Ascending aorta (tissue), 2 donors: ENCODE measurements at regions not wholly inside any gene's neighbourhood (a gene's known extent, or its start where the extent isn't known, plus 50 kb on each side); places are given as distances from the start of the nearest gene placed in this dataset.

Source experiments
- DNase-seq, 2 donors: peaks; one replicate each; pipeline ENCODE4 v3.0.0-alpha.2; 2019; ENCODE audit warnings: low spot score in 2 of 2
- H3K27ac ChIP-seq, 2 donors: fragments of 200-600 bp; sonication (generic); one replicate each; pipeline ENCODE4 v1.5.1; 2016 to 2017; ENCODE audit warnings: mild to moderate bottlenecking in 1 of 2
- H3K27me3 ChIP-seq: fragments of 200-600 bp; sonication (generic); one replicate; pipeline ENCODE4 v1.5.1; 2017
- H3K36me3 ChIP-seq, 2 donors: fragments of 200-600 bp; sonication (generic); one replicate each; pipeline ENCODE4 v1.5.1; 2016
- H3K4me1 ChIP-seq, 2 donors: fragments of 200-600 bp; sonication (generic); one replicate each; pipeline ENCODE4 v1.5.1; 2016 to 2017; ENCODE audit warnings: mild to moderate bottlenecking in 1 of 2
- H3K4me3 ChIP-seq, 2 donors: fragments of 200-600 bp; sonication (generic); one replicate each; pipeline ENCODE4 v1.5.1; 2016 to 2017; ENCODE audit warnings: mild to moderate bottlenecking in 1 of 2
- H3K9me3 ChIP-seq, 2 donors: fragments of 200-600 bp; sonication (generic); one replicate each; pipeline ENCODE4 v1.5.1; 2016
- CTCF ChIP-seq, 3 experiments: fragments of 200-600 bp in 2 of 3; fragments of 450-650 bp in 1 of 3; sonication (generic) in 2 of 3; IDR thresholded peaks; one replicate each; pipeline ENCODE4 v1.5.1; 2016 to 2019; ENCODE audit warnings: antibody characterized with exemption in 3 of 3, mild to moderate bottlenecking in 1 of 3, moderate library complexity in 1 of 3
- intact Hi-C: fragments of 100-400 bp; cut with DNase I; formaldehyde crosslinking; loops from one replicate; pipeline ENCODE4 v1.15.1; 2023

DNA sequence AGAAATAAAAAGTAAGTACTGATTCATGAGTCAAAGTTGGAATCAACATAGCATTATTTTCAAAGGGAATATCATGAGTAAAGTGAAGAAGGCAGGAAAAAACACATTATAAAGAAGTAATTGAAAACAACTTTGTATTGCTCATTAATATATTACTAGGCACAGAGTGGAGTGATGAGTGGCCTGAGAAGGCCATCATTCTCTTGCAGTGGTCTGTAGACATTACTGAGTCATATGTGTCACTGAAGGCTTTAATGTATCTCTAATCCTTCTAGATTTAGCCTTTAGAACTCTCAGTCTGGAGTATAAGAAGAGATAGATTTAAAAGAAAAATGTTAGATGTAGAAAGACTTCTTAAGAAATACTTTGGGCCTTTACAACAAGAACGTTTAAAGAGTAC is 881.4 kb downstream of the DNAH5 start:
- Histone ChIP-seq H3K36me3 (no peaks in the 10 kb centered on the region), H3K4me1 (no peaks in the 10 kb centered on the region), H3K4me3 (no peak overlapping the region), H3K9me3 (no peaks in the 10 kb centered on the region), H3K27me3 (no peaks in the 10 kb centered on the region), H3K27ac (no peak overlapping the region)
- intact Hi-C loops, result no loop called here
- no peak for DNase-seq
- no peak for TF ChIP-seq CTCF (IDR thresholded peaks at IDR 0.05)

DNA sequence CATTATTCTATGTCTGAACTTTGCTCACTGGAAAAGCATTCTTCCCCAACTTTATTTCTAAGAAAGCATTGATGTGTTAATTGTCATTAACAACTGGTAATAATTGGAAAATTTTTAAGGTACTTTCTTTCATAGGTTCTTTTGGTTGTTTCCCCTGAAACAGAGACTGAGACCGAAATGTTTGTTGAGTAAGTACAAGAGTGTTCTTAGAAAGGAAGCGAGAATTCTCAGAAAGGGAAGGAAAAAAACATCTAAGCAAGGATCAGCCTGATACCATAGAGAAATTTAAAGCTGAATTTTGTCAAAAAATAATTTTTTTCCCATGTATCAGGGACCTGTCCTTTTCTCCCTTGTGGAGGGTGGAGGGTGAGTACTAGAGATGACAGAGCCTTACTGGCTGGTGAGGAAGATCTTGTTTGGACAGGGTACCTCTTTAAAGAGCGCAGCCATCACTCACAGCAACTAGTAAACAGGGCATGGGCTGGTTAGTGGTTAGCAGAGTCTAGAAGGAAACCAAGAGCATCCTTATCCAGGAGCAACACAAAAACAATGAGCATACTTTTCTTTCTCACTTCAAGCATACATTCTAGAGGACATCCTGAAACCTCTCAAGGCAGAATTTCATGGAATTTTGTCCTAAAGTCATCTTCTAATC is 898.5 kb downstream of the DNAH5 start:
- Histone ChIP-seq H3K36me3 (no peaks in the 10 kb centered on the region), H3K4me3 (no peak overlapping the region), H3K9me3 (no peaks in the 10 kb centered on the region), H3K27me3 (no peaks in the 10 kb centered on the region), H3K27ac (no peak overlapping the region), H3K4me1 (no peaks in the 10 kb centered on the region)
- no peak for DNase-seq
- intact Hi-C loops, result no loop called here
- TF ChIP-seq CTCF (IDR thresholded peaks at IDR 0.05), result no peak

DNA sequence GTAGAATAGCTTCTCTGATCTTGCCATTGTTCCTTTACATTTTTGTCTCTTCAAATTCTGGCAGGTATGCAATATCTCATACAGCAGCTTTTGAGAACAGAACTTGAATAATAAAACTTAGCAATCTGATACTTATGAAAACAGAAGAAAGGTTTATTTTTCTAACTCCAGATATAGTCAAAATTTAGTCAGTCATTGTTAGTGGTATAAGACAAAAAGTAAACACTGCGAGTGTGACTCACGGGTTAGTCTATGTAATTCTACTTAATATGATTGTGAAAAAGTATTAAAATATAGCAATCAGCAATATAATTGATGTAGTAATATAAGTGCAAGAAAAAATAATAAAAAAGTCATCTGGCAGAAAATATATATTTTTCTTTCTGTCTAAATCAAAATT is 910.4 kb downstream of the DNAH5 start:
- no peak for DNase-seq
- H3K4me1 ChIP-seq, result no peaks in the 10 kb centered on the region
- H3K9me3 ChIP-seq, result no peaks in the 10 kb centered on the region
- H3K36me3 ChIP-seq, result no peaks in the 10 kb centered on the region
- TF ChIP-seq CTCF (IDR thresholded peaks at IDR 0.05), result no peak
- H3K4me3 ChIP-seq, result no peak overlapping the region
- H3K27ac ChIP-seq, result no peak overlapping the region
- H3K27me3 ChIP-seq, result no peaks in the 10 kb centered on the region
- intact Hi-C loops, result no loop called here

GRCh38 chr5:13029211-13029610 is 915.3 kb downstream of the DNAH5 start:
- no peak for TF ChIP-seq CTCF (IDR thresholded peaks at IDR 0.05)
- DNase-seq, result no peak
- no peaks in the 10 kb centered on the region for H3K36me3 ChIP-seq
- intact Hi-C loops, result no loop called here
- H3K27me3 ChIP-seq, result no peaks in the 10 kb centered on the region
- H3K4me3 ChIP-seq, result no peak overlapping the region
- no peaks in the 10 kb centered on the region for H3K4me1 ChIP-seq
- H3K9me3 ChIP-seq, result no peaks in the 10 kb centered on the region
- no peak overlapping the region for H3K27ac ChIP-seq

DNA sequence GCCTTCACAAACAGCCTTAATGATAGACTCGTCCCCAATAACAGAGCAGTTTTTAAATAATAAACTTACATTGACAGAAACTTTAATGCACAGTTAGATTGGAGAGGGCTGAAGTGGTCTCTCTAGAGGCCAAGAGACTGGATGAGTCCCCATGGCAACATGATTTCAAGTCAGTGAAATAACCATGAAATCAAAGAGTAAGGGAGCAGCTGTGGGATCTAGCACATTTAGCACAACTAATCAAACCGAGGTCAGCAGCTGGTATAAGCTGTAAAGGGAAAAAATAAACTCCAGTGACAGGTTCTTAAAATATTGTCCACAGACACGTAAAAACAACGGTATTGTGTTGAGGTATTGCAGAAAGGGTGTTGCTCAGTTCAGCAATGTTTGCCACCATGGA is 916.6 kb downstream of the DNAH5 start:
- TF ChIP-seq CTCF (IDR thresholded peaks at IDR 0.05), result no peak
- no peaks in the 10 kb centered on the region for H3K4me1 ChIP-seq
- no peaks in the 10 kb centered on the region for H3K27me3 ChIP-seq
- intact Hi-C loops, result no loop called here
- H3K9me3 ChIP-seq, result no peaks in the 10 kb centered on the region
- DNase-seq, result no peak
- H3K27ac ChIP-seq, result no peak overlapping the region
- H3K4me3 ChIP-seq, result no peak overlapping the region
- H3K36me3 ChIP-seq, result no peaks in the 10 kb centered on the region

GRCh38 chr5:13019729-13020128 is 924.8 kb downstream of the DNAH5 start:
- H3K27me3 ChIP-seq, result no peaks in the 10 kb centered on the region
- no peak for DNase-seq

More at GRCh38 chr5:13019729-13020128, 924.8 kb downstream of the DNAH5 start:
- Histone ChIP-seq H3K36me3 (no peaks in the 10 kb centered on the region), H3K4me3 (no peak overlapping the region), H3K4me1 (no peaks in the 10 kb centered on the region), H3K27ac (no peak overlapping the region), H3K9me3 (no peaks in the 10 kb centered on the region)
- intact Hi-C loops, result no loop called here
- no peak for TF ChIP-seq CTCF (IDR thresholded peaks at IDR 0.05)
